HEK293 (cell line): ENCODE measurements at regions not wholly inside any gene's neighbourhood (a gene's known extent, or its start where the extent isn't known, plus 50 kb on each side); places are given as distances from the start of the nearest gene placed in this dataset.

Experiments
- CTCF ChIA-PET: fragments of 350-600 bp; formaldehyde crosslinking; extraction: SDS; loops from one replicate; lab custom pipeline; 2021; ENCODE audit warnings: antibody characterized with exemption; lab: Yijun Ruan, JAX
- POLR2A ChIA-PET: fragments of 300-600 bp; formaldehyde crosslinking; extraction: SDS; loops from one replicate; lab custom pipeline; 2020; ENCODE audit warnings: antibody characterized with exemption, inconsistent platforms; lab: Yijun Ruan, JAX
- H3K27ac ChIP-seq: fragments of 200-500 bp; sonication (Bioruptor generic); 2 replicates; pipeline ENCODE4 v1.5.1; 2014; ENCODE audit warnings: low read depth, low read length, control low read depth, inconsistent platforms; ENCODE audit errors: extremely low read depth
- H3K36me3 ChIP-seq, 2 experiments: fragments of 200-500 bp in 1 of 2; sonication (Bioruptor generic) in 1 of 2; 1 replicate in 1 of 2; 2 replicates in 1 of 2; pipeline ENCODE4 v1.5.1; 2014 to 2017; ENCODE audit warnings: inconsistent platforms in 2 of 2, low read length in 2 of 2; ENCODE audit not compliant: control insufficient read depth in 2 of 2, insufficient read depth in 1 of 2
- H3K4me1 ChIP-seq: fragments of 200-500 bp; sonication (Bioruptor generic); 2 replicates; pipeline ENCODE4 v1.5.1; 2014; ENCODE audit warnings: mild to moderate bottlenecking, low read length, inconsistent platforms; ENCODE audit not compliant: control insufficient read depth, insufficient read depth
- H3K4me3 ChIP-seq: 2 replicates; pipeline ENCODE4 v1.5.1; 2011; ENCODE audit warnings: low read depth, mild to moderate bottlenecking, control low read depth, low read length, moderate library complexity
- H3K9me3 ChIP-seq: fragments of 200-500 bp; sonication (Bioruptor generic); 2 replicates; pipeline ENCODE4 v1.5.1; 2014; ENCODE audit warnings: low read depth, low read length, inconsistent platforms; ENCODE audit not compliant: control insufficient read depth, insufficient read depth
- BCL11A ChIP-seq: fragments of 450-650 bp; formaldehyde crosslinking; IDR thresholded peaks from 2 replicates; pipeline ENCODE4 v1.5.1; 2016; ENCODE audit warnings: low read depth, missing biosample characterization, missing genetic modification characterization
- GLIS1 ChIP-seq: fragments of 450-650 bp; formaldehyde crosslinking; IDR thresholded peaks from 2 replicates; pipeline ENCODE4 v1.5.1; 2016; ENCODE audit warnings: missing biosample characterization, missing genetic modification characterization
- GLIS2 ChIP-seq: fragments of 450-650 bp; formaldehyde crosslinking; IDR thresholded peaks from 2 replicates; pipeline ENCODE4 v1.5.1; 2016; ENCODE audit warnings: missing biosample characterization, missing genetic modification characterization
- KLF8 ChIP-seq: fragments of 450-650 bp; formaldehyde crosslinking; IDR thresholded peaks from 2 replicates; pipeline ENCODE4 v1.5.1; 2016; ENCODE audit warnings: missing biosample characterization, missing genetic modification characterization
- OSR2 ChIP-seq: fragments of 450-650 bp; formaldehyde crosslinking; IDR thresholded peaks from 2 replicates; pipeline ENCODE4 v1.5.1; 2016; ENCODE audit warnings: missing biosample characterization, missing genetic modification characterization
- SP2 ChIP-seq: fragments of 450-650 bp; formaldehyde crosslinking; IDR thresholded peaks from 2 replicates; pipeline ENCODE4 v1.5.1; 2016; ENCODE audit warnings: missing biosample characterization, missing genetic modification characterization
- TSHZ1 ChIP-seq: fragments of 450-650 bp; formaldehyde crosslinking; IDR thresholded peaks from 2 replicates; pipeline ENCODE4 v1.5.1; 2016; ENCODE audit warnings: missing biosample characterization, missing genetic modification characterization, borderline replicate concordance
- ZBTB8A ChIP-seq: fragments of 450-650 bp; formaldehyde crosslinking; IDR thresholded peaks from 2 replicates; pipeline ENCODE4 v1.5.1; 2016; ENCODE audit warnings: missing biosample characterization, missing genetic modification characterization
- ZEB2 ChIP-seq: fragments of 450-650 bp; formaldehyde crosslinking; IDR thresholded peaks from 2 replicates; pipeline ENCODE4 v1.5.1; 2016; ENCODE audit warnings: missing biosample characterization, missing genetic modification characterization
- ZNF133 ChIP-seq: fragments of 450-650 bp; formaldehyde crosslinking; IDR thresholded peaks from 2 replicates; pipeline ENCODE4 v1.5.1; 2016; ENCODE audit warnings: missing biosample characterization, missing genetic modification characterization
- ZNF280C ChIP-seq: fragments of 450-650 bp; formaldehyde crosslinking; IDR thresholded peaks from 2 replicates; pipeline ENCODE4 v1.5.1; 2016; ENCODE audit warnings: missing biosample characterization, missing genetic modification characterization
- ZNF350 ChIP-seq: fragments of 450-650 bp; formaldehyde crosslinking; IDR thresholded peaks from 2 replicates; pipeline ENCODE4 v1.5.0; 2017; ENCODE audit warnings: missing biosample characterization, mild to moderate bottlenecking, missing genetic modification characterization
- ZNF362 ChIP-seq: fragments of 450-650 bp; formaldehyde crosslinking; IDR thresholded peaks from 2 replicates; pipeline ENCODE4 v1.5.1; 2016; ENCODE audit warnings: missing biosample characterization, missing genetic modification characterization
- ZNF366 ChIP-seq: fragments of 450-650 bp; formaldehyde crosslinking; conservative IDR thresholded peaks from 2 replicates; pipeline ENCODE4 v1.5.1; 2016; ENCODE audit warnings: missing biosample characterization, missing genetic modification characterization
- ZNF48 ChIP-seq: fragments of 450-650 bp; formaldehyde crosslinking; IDR thresholded peaks from 2 replicates; pipeline ENCODE4 v1.5.1; 2016; ENCODE audit warnings: missing biosample characterization, missing genetic modification characterization
- ZNF596 ChIP-seq: fragments of 450-650 bp; IDR thresholded peaks from 2 replicates; pipeline ENCODE4 v1.5.0; 2018; ENCODE audit warnings: missing biosample characterization, mild to moderate bottlenecking, missing genetic modification characterization, moderate library complexity
- ZNF623 ChIP-seq: fragments of 450-650 bp; formaldehyde crosslinking; IDR thresholded peaks from 2 replicates; pipeline ENCODE4 v1.5.1; 2016; ENCODE audit warnings: missing biosample characterization, missing genetic modification characterization
- ZNF629 ChIP-seq: fragments of 450-650 bp; formaldehyde crosslinking; IDR thresholded peaks from 2 replicates; pipeline ENCODE4 v1.5.1; 2017; ENCODE audit warnings: missing biosample characterization, missing genetic modification characterization
- ZNF654 ChIP-seq: fragments of 450-650 bp; formaldehyde crosslinking; IDR thresholded peaks from 2 replicates; pipeline ENCODE4 v1.5.1; 2016; ENCODE audit warnings: low read depth, missing biosample characterization, missing genetic modification characterization
- ZNF777 ChIP-seq: fragments of 450-650 bp; formaldehyde crosslinking; IDR thresholded peaks from 2 replicates; pipeline ENCODE4 v1.5.1; 2017; ENCODE audit warnings: missing biosample characterization, missing genetic modification characterization, borderline replicate concordance
- ZNF792 ChIP-seq: fragments of 450-650 bp; formaldehyde crosslinking; IDR thresholded peaks from 2 replicates; pipeline ENCODE4 v1.5.1; 2016; ENCODE audit warnings: missing biosample characterization, missing genetic modification characterization
- ZNF843 ChIP-seq: fragments of 450-650 bp; formaldehyde crosslinking; IDR thresholded peaks from 2 replicates; pipeline ENCODE4 v1.5.1; 2016; ENCODE audit warnings: missing biosample characterization, missing genetic modification characterization
- TF ChIP-seq, protein P1 (sequence below): fragments of 450-650 bp; formaldehyde crosslinking; IDR thresholded peaks from 2 replicates; pipeline ENCODE4 v1.5.1; 2016; ENCODE audit warnings: missing biosample characterization, missing genetic modification characterization
- TF ChIP-seq, protein P2 (sequence below): fragments of 450-650 bp; formaldehyde crosslinking; IDR thresholded peaks from 2 replicates; pipeline ENCODE4 v1.5.1; 2016; ENCODE audit warnings: missing biosample characterization, missing genetic modification characterization

DNA sequence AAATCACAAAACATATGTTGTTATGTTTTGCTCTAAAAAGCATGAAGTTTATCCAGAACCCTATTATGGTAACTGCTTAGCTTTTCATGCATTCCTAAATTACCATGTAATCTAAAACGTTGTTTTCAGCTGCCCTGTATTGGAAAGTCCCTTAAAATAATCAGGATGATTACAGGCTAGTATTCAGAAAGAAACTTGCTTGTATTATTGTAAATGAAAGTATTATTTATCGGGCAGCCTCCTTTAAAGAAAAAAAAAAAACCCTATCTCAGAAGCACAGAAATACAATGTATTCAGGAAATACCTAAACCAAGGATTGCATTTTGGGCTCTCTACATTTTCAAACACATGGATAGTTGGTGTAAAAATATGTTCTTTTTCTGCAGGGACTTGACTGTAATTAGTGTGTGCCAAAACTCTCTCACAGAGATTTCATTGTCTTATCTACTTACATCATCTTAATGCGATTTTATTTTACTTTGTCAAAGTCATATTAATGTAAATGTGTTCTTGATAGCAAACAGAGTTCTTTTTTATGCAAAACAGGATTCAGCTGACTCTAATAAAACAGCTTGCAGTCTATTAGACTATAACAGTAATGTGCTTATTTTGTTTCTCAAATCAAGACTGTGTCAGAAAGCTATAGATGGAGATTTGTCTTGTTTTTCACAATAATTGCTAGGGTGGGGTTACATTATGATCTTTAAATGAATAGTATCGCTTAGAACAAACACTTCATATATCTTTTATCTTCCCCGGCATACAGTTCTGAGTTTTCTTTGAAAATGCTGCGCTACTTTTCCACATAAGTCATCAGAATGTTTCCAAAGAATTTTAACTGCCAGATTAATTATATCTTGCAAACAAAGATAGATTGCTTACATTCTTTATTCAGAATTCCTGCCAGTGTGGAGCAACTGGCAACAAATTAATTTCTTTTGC lies 65.3 kb upstream of the ARID5B start (continued):
- TF ChIP-seq ZNF777 (tag by site-specific recombination) (no peak), BCL11A (peak; percentile 40; the same call in 1 of the 2 replicates), ZNF596 (tag by site-specific recombination) (peak; percentile 42; the same call in 1 of the 2 replicates), ZNF48 (no peak), ZBTB8A (tag by site-specific recombination) (no peak), ZNF623 (no peak), ZNF280C (tag by site-specific recombination) (no peak)

DNA sequence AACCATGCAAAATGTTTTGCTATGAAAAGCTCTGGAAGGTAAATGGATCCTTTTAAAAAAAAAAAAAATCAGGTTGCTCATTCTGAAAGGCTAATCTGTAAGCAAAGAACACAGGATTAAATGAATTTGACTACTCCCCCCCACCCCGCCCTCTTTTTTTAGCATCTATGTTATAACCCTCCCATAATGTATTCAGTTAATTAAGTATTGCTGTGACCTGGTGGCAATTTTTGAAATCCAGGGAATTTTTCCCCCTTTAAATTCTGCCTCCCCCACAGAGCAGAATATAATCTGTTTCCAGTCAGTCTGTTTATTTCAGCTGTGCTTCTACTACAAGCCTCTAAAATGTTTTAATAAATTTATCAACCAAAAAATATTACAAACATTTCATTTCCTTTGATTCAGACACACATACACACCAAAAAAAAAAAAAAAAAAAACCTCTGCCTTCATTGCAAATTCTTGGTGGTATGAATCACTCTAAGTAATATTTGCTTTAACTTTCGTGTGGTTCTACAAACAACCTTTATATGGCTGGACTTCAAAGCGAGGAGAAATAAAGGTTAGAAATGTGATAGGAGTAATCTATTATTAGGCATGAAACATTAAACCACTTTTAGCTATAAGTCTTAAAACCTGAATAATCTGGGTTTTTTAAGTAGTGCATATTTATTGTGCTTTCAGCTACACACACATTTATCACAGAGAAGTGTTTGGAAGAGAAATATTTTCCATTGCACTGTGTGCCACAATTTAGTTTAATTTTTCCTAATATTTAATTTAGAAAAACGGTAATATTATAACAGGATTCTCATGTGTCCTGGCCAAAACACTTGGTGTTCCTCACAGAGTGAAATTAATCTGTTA lies 64.4 kb upstream of the ARID5B start:
- Histone ChIP-seq H3K4me3 (no peak overlapping the region), H3K27ac (0 out of 2 replicates have a peak overlapping the region, but pooled peaks have one; percentile 21), H3K9me3 (no peaks in the 10 kb centered on the region), H3K4me1 (peaks cover 19% of the 10 kb centered on the region), H3K36me3 (no peaks in the 10 kb centered on the region)
- POLR2A ChIA-PET: interaction anchor here (0.6 to 1.2 kb wide), 6 partner anchors 9 to 216 kb away, joined by 3 to 9 read pairs (median 4); no protein-coding TSS in a partner anchor
- CTCF ChIA-PET: interaction anchor here (0.6 to 1.4 kb wide), 7 partner anchors 10 to 1077 kb away, joined by 3 to 12 read pairs (median 4); no protein-coding TSS in a partner anchor
- peak; percentile 97 for TF ChIP-seq GLIS1 (tag by site-specific recombination)
- TF ChIP-seq, protein P1, sequence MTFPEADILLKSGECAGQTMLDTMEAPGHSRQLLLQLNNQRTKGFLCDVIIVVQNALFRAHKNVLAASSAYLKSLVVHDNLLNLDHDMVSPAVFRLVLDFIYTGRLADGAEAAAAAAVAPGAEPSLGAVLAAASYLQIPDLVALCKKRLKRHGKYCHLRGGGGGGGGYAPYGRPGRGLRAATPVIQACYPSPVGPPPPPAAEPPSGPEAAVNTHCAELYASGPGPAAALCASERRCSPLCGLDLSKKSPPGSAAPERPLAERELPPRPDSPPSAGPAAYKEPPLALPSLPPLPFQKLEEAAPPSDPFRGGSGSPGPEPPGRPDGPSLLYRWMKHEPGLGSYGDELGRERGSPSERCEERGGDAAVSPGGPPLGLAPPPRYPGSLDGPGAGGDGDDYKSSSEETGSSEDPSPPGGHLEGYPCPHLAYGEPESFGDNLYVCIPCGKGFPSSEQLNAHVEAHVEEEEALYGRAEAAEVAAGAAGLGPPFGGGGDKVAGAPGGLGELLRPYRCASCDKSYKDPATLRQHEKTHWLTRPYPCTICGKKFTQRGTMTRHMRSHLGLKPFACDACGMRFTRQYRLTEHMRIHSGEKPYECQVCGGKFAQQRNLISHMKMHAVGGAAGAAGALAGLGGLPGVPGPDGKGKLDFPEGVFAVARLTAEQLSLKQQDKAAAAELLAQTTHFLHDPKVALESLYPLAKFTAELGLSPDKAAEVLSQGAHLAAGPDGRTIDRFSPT (tag by site-specific recombination): peak; percentile 75
- TF ChIP-seq ZNF654 (tag by site-specific recombination): no peak; the same call in 1 of the 2 replicates
- TF ChIP-seq ZNF792 (tag by site-specific recombination): no peak
- peak; percentile 50; the same call in 1 of the 2 replicates for TF ChIP-seq ZNF629 (tag by site-specific recombination)
- TF ChIP-seq, protein P2, sequence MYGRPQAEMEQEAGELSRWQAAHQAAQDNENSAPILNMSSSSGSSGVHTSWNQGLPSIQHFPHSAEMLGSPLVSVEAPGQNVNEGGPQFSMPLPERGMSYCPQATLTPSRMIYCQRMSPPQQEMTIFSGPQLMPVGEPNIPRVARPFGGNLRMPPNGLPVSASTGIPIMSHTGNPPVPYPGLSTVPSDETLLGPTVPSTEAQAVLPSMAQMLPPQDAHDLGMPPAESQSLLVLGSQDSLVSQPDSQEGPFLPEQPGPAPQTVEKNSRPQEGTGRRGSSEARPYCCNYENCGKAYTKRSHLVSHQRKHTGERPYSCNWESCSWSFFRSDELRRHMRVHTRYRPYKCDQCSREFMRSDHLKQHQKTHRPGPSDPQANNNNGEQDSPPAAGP (tag by site-specific recombination): no peak
- TF ChIP-seq OSR2: peak; percentile 24; the same call in 1 of the 2 replicates
- peak; percentile 89 for TF ChIP-seq ZNF843 (tag by site-specific recombination)
- peak; percentile 93 for TF ChIP-seq ZNF366
- TF ChIP-seq TSHZ1 (tag by site-specific recombination): peak; percentile 71; the same call in 1 of the 2 replicates
- TF ChIP-seq GLIS2: peak; percentile 67
- 0 out of 2 replicates have a peak, but pooled peaks have one; percentile 18 for TF ChIP-seq KLF8 (tag by site-specific recombination)
- TF ChIP-seq ZEB2: 0 out of 2 replicates have a peak, but pooled peaks have one; percentile 39
- TF ChIP-seq ZNF350 (tag by site-specific recombination): no peak
- TF ChIP-seq ZNF362 (tag by site-specific recombination): peak; percentile 93
- no peak for TF ChIP-seq ZNF133
- TF ChIP-seq SP2: 0 out of 2 replicates have a peak, but pooled peaks have one; percentile 14
